ENCODE measurements at regions not wholly inside any gene's neighbourhood (a gene's known extent, or its start where the extent isn't known, plus 50 kb on each side); places are given as distances from the start of the nearest gene placed in this dataset.

GRCh38 chrX:16487620-16488385, 162.2 kb upstream of the S100G start:
- Histone ChIP-seq H3K4me3 (no peak overlapping the region), H3K79me2 (no peaks in the 10 kb centered on the region), H3K9me2 (replicated peaks; ENCODE audit: insufficient read depth) (no peaks in the 10 kb centered on the region), H3K36me3 (replicated peaks; ENCODE audit: insufficient read depth, low read depth) (no peaks in the 10 kb centered on the region), H4K20me1 (ENCODE audit: insufficient read depth, poor library complexity, severe bottlenecking) (no peaks in the 10 kb centered on the region), H3K27ac (no peak overlapping the region), H2AFZ (no peak overlapping the region), H3K9me3 (ENCODE audit: low read depth) (no peaks in the 10 kb centered on the region), H3K4me2 (no peak overlapping the region), H3K27me3 (no peaks in the 10 kb centered on the region), H3K4me1 (ENCODE audit: insufficient read depth) (no peaks in the 10 kb centered on the region)
- no peak for DNase-seq (ENCODE audit: low spot score)
- 94% methylated on average over 2 of the region's 2 CpGs for WGBS (ENCODE audit: low lambda C conversion rate, missing lambda C conversion rate)
- TF ChIP-seq EZH2phosphoT487 (IDR thresholded peaks at IDR 0.05; ENCODE audit: low read depth, severe bottlenecking, unreplicated experiment), result no peak
- TF ChIP-seq CTCF (IDR thresholded peaks at IDR 0.05; ENCODE audit: poor library complexity), result no peak
- TF ChIP-seq EZH2 (IDR thresholded peaks at IDR 0.05; ENCODE audit: borderline replicate concordance), result no peak

- Histone ChIP-seq H3K36me3 (replicated peaks; ENCODE audit: insufficient read depth, low read depth) (no peaks in the 10 kb centered on the region), H4K20me1 (ENCODE audit: insufficient read depth, poor library complexity, severe bottlenecking) (no peaks in the 10 kb centered on the region), H3K4me1 (ENCODE audit: insufficient read depth) (no peaks in the 10 kb centered on the region), H3K79me2 (no peaks in the 10 kb centered on the region), H3K9me2 (replicated peaks; ENCODE audit: insufficient read depth) (no peaks in the 10 kb centered on the region), H3K9me3 (ENCODE audit: low read depth) (no peaks in the 10 kb centered on the region), H3K4me2 (no peak overlapping the region), H3K27ac (no peak overlapping the region), H3K4me3 (no peak overlapping the region), H2AFZ (no peak overlapping the region), H3K27me3 (no peaks in the 10 kb centered on the region)
- 80% methylated on average over 3 of the region's 3 CpGs for WGBS (ENCODE audit: low lambda C conversion rate, missing lambda C conversion rate)
- DNase-seq (ENCODE audit: low spot score), result no peak
- TF ChIP-seq EZH2 (IDR thresholded peaks at IDR 0.05; ENCODE audit: borderline replicate concordance) (no peak), CTCF (IDR thresholded peaks at IDR 0.05; ENCODE audit: poor library complexity) (no peak), EZH2phosphoT487 (IDR thresholded peaks at IDR 0.05; ENCODE audit: low read depth, severe bottlenecking, unreplicated experiment) (no peak)
These were observed 161.0 kb upstream of the S100G start for GRCh38 chrX:16488959-16489358.

GRCh38 chrX:16491461-16491860, 158.5 kb upstream of the S100G start:
- no peaks in the 10 kb centered on the region for H4K20me1 ChIP-seq (ENCODE audit: insufficient read depth, poor library complexity, severe bottlenecking)
- H3K27ac ChIP-seq, result no peak overlapping the region
- H3K9me2 ChIP-seq (replicated peaks; ENCODE audit: insufficient read depth), result no peaks in the 10 kb centered on the region
- no peak for DNase-seq (ENCODE audit: low spot score)
- 80% methylated on average over 1 of the region's 1 CpG for WGBS (ENCODE audit: low lambda C conversion rate, missing lambda C conversion rate)
- H3K9me3 ChIP-seq (ENCODE audit: low read depth), result no peaks in the 10 kb centered on the region
- no peaks in the 10 kb centered on the region for H3K4me1 ChIP-seq (ENCODE audit: insufficient read depth)
- no peak overlapping the region for H3K4me3 ChIP-seq
- no peak overlapping the region for H2AFZ ChIP-seq
- TF ChIP-seq CTCF (IDR thresholded peaks at IDR 0.05; ENCODE audit: poor library complexity), result no peak
- no peak for TF ChIP-seq EZH2 (IDR thresholded peaks at IDR 0.05; ENCODE audit: borderline replicate concordance)
- TF ChIP-seq EZH2phosphoT487 (IDR thresholded peaks at IDR 0.05; ENCODE audit: low read depth, severe bottlenecking, unreplicated experiment), result no peak
- no peaks in the 10 kb centered on the region for H3K36me3 ChIP-seq (replicated peaks; ENCODE audit: insufficient read depth, low read depth)
- H3K4me2 ChIP-seq, result no peak overlapping the region
- H3K79me2 ChIP-seq, result no peaks in the 10 kb centered on the region
- H3K27me3 ChIP-seq, result no peaks in the 10 kb centered on the region
